ENCODE measurements at regions not wholly inside any gene's neighbourhood (a gene's known extent, or its start where the extent isn't known, plus 50 kb on each side); places are given as distances from the start of the nearest gene placed in this dataset.

GRCh38 chr5:88419931-88420330 is 151.3 kb upstream of the TMEM161B start:
- Histone ChIP-seq H3K36me3 (ENCODE audit: control insufficient read depth, insufficient read depth, low read length) (no peaks in the 10 kb centered on the region), H3K4me3 (ENCODE audit: insufficient read depth, low read depth, low read length, poor library complexity, severe bottlenecking) (no peak overlapping the region), H3K27me3 (replicated peaks; ENCODE audit: control insufficient read depth, insufficient read depth, low read length, poor library complexity, severe bottlenecking) (no peaks in the 10 kb centered on the region), H3K27ac (ENCODE audit: insufficient read depth, low read length, poor library complexity, severe bottlenecking) (no peak overlapping the region), H3K9me3 (ENCODE audit: control insufficient read depth, low read length) (no peaks in the 10 kb centered on the region), H3K4me1 (ENCODE audit: control insufficient read depth, insufficient read depth, low read length, poor library complexity, severe bottlenecking) (no peaks in the 10 kb centered on the region)
- DNase-seq, result no peak

DNA sequence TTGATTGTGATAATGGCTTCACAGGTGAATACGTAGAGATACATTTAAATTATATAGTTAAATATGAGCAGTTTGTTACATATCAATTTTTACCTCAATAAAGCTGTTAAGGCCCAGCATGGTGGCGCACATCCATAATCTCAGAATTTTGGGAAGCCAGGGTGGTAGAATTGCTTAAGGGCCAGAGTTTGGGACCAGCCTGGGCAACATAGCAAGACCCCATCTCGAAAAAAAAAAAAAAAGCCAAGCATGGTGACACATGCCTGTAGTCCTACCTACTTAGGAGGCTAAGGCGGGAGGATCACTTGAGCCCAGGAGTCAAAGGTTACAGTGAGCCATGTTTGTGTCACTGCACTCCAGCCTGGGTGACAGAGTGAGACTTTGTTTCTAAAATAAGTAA is 138.7 kb upstream of the TMEM161B start:
- Histone ChIP-seq H3K4me3 (ENCODE audit: insufficient read depth, low read depth, low read length, poor library complexity, severe bottlenecking) (no peak overlapping the region), H3K9me3 (ENCODE audit: control insufficient read depth, low read length) (no peaks in the 10 kb centered on the region), H3K27ac (ENCODE audit: insufficient read depth, low read length, poor library complexity, severe bottlenecking) (no peak overlapping the region), H3K4me1 (ENCODE audit: control insufficient read depth, insufficient read depth, low read length, poor library complexity, severe bottlenecking) (no peaks in the 10 kb centered on the region), H3K36me3 (ENCODE audit: control insufficient read depth, insufficient read depth, low read length) (no peaks in the 10 kb centered on the region), H3K27me3 (replicated peaks; ENCODE audit: control insufficient read depth, insufficient read depth, low read length, poor library complexity, severe bottlenecking) (no peaks in the 10 kb centered on the region)
- no peak for DNase-seq

GRCh38 chr5:88405783-88406182 is 137.1 kb upstream of the TMEM161B start:
- Histone ChIP-seq H3K27ac (ENCODE audit: insufficient read depth, low read length, poor library complexity, severe bottlenecking) (no peak overlapping the region), H3K36me3 (ENCODE audit: control insufficient read depth, insufficient read depth, low read length) (no peaks in the 10 kb centered on the region), H3K9me3 (ENCODE audit: control insufficient read depth, low read length) (no peaks in the 10 kb centered on the region), H3K4me1 (ENCODE audit: control insufficient read depth, insufficient read depth, low read length, poor library complexity, severe bottlenecking) (no peaks in the 10 kb centered on the region), H3K27me3 (replicated peaks; ENCODE audit: control insufficient read depth, insufficient read depth, low read length, poor library complexity, severe bottlenecking) (no peaks in the 10 kb centered on the region), H3K4me3 (ENCODE audit: insufficient read depth, low read depth, low read length, poor library complexity, severe bottlenecking) (no peak overlapping the region)
- DNase-seq, result no peak

DNA sequence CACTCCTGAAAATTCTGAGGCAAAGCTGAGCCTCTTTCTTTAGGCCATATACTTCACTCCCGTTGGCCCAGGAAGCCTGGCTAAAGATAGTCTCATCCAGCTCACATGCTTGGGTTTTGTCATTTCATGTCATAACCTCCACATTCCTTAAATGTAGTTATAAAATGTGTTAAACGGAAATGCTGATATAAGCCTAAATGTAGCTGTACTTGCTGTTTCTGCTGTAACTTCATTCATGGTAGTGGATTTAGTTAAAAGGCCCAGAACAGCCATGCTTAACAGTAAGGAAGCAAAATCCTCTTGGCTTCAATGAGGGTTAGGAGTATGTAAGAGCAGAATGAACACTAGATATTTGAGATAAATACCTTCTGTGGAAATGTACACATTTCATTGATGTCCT is 135.8 kb upstream of the TMEM161B start:
- DNase-seq, result no peak
- Histone ChIP-seq H3K27ac (ENCODE audit: insufficient read depth, low read length, poor library complexity, severe bottlenecking) (no peak overlapping the region), H3K4me1 (ENCODE audit: control insufficient read depth, insufficient read depth, low read length, poor library complexity, severe bottlenecking) (no peaks in the 10 kb centered on the region), H3K27me3 (replicated peaks; ENCODE audit: control insufficient read depth, insufficient read depth, low read length, poor library complexity, severe bottlenecking) (no peaks in the 10 kb centered on the region), H3K36me3 (ENCODE audit: control insufficient read depth, insufficient read depth, low read length) (no peaks in the 10 kb centered on the region), H3K4me3 (ENCODE audit: insufficient read depth, low read depth, low read length, poor library complexity, severe bottlenecking) (no peak overlapping the region), H3K9me3 (ENCODE audit: control insufficient read depth, low read length) (no peaks in the 10 kb centered on the region)

- H3K9me3 ChIP-seq (ENCODE audit: control insufficient read depth, low read length), result no peaks in the 10 kb centered on the region
- H3K27ac ChIP-seq (ENCODE audit: insufficient read depth, low read length, poor library complexity, severe bottlenecking), result no peak overlapping the region
- no peak for DNase-seq
- H3K4me3 ChIP-seq (ENCODE audit: insufficient read depth, low read depth, low read length, poor library complexity, severe bottlenecking), result no peak overlapping the region
- H3K36me3 ChIP-seq (ENCODE audit: control insufficient read depth, insufficient read depth, low read length), result no peaks in the 10 kb centered on the region
- no peaks in the 10 kb centered on the region for H3K4me1 ChIP-seq (ENCODE audit: control insufficient read depth, insufficient read depth, low read length, poor library complexity, severe bottlenecking)
- no peaks in the 10 kb centered on the region for H3K27me3 ChIP-seq (replicated peaks; ENCODE audit: control insufficient read depth, insufficient read depth, low read length, poor library complexity, severe bottlenecking)
Observed at GRCh38 chr5:88401686-88402085, 133.0 kb upstream of the TMEM161B start.

- H3K27me3 ChIP-seq (replicated peaks; ENCODE audit: control insufficient read depth, insufficient read depth, low read length, poor library complexity, severe bottlenecking), result no peaks in the 10 kb centered on the region
- DNase-seq, result no peak
- H3K27ac ChIP-seq (ENCODE audit: insufficient read depth, low read length, poor library complexity, severe bottlenecking), result no peak overlapping the region
- H3K4me1 ChIP-seq (ENCODE audit: control insufficient read depth, insufficient read depth, low read length, poor library complexity, severe bottlenecking), result no peaks in the 10 kb centered on the region
- no peaks in the 10 kb centered on the region for H3K9me3 ChIP-seq (ENCODE audit: control insufficient read depth, low read length)
- no peaks in the 10 kb centered on the region for H3K36me3 ChIP-seq (ENCODE audit: control insufficient read depth, insufficient read depth, low read length)
- H3K4me3 ChIP-seq (ENCODE audit: insufficient read depth, low read depth, low read length, poor library complexity, severe bottlenecking), result no peak overlapping the region
Observed at GRCh38 chr5:88401228-88401627, 132.6 kb upstream of the TMEM161B start.

- H3K4me3 ChIP-seq (ENCODE audit: insufficient read depth, low read depth, low read length, poor library complexity, severe bottlenecking), result no peak overlapping the region
Observed at GRCh38 chr5:88399561-88399960, 130.9 kb upstream of the TMEM161B start.

GRCh38 chr5:88398316-88398715 is 129.7 kb upstream of the TMEM161B start:
- no peak overlapping the region for H3K27ac ChIP-seq (ENCODE audit: insufficient read depth, low read length, poor library complexity, severe bottlenecking)
- no peak for DNase-seq

More at GRCh38 chr5:88399561-88399960, 130.9 kb upstream of the TMEM161B start:
- no peaks in the 10 kb centered on the region for H3K27me3 ChIP-seq (replicated peaks; ENCODE audit: control insufficient read depth, insufficient read depth, low read length, poor library complexity, severe bottlenecking)
- H3K4me1 ChIP-seq (ENCODE audit: control insufficient read depth, insufficient read depth, low read length, poor library complexity, severe bottlenecking), result no peaks in the 10 kb centered on the region
- DNase-seq, result no peak
- no peak overlapping the region for H3K27ac ChIP-seq (ENCODE audit: insufficient read depth, low read length, poor library complexity, severe bottlenecking)
- no peaks in the 10 kb centered on the region for H3K36me3 ChIP-seq (ENCODE audit: control insufficient read depth, insufficient read depth, low read length)
- H3K9me3 ChIP-seq (ENCODE audit: control insufficient read depth, low read length), result no peaks in the 10 kb centered on the region

DNA sequence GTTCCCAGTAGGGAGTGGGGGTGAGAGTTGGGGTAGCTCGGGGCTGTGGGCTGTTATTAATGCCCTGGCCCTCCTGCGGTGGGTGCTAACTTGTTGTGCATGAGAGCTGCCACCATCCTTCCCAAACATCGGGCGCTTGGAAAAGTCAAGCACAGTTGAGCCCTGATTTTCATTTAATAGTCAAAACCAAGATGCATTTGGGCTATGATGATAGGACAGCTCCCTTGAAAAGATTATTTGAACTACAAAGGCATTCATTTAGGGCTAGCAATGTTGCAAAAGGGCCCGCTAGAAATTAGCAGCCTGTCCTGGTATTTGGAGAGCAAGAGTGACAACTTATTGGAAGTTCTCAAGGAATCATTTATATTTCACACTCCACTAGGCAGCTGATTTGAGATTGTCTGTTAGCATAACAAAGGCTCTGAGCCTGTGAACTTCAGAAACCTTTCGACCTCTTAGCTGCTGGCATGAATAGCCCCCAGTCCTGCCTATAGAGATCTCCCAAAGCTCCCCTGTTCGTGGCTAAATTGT is 128.2 kb upstream of the TMEM161B start:
- DNase-seq, result no peak
- Histone ChIP-seq H3K27ac (ENCODE audit: insufficient read depth, low read length, poor library complexity, severe bottlenecking) (no peak overlapping the region), H3K4me1 (ENCODE audit: control insufficient read depth, insufficient read depth, low read length, poor library complexity, severe bottlenecking) (no peaks in the 10 kb centered on the region), H3K27me3 (replicated peaks; ENCODE audit: control insufficient read depth, insufficient read depth, low read length, poor library complexity, severe bottlenecking) (no peaks in the 10 kb centered on the region), H3K4me3 (ENCODE audit: insufficient read depth, low read depth, low read length, poor library complexity, severe bottlenecking) (no peak overlapping the region), H3K9me3 (ENCODE audit: control insufficient read depth, low read length) (no peaks in the 10 kb centered on the region), H3K36me3 (ENCODE audit: control insufficient read depth, insufficient read depth, low read length) (no peaks in the 10 kb centered on the region)

More at GRCh38 chr5:88398316-88398715, 129.7 kb upstream of the TMEM161B start:
- no peak overlapping the region for H3K4me3 ChIP-seq (ENCODE audit: insufficient read depth, low read depth, low read length, poor library complexity, severe bottlenecking)
- H3K9me3 ChIP-seq (ENCODE audit: control insufficient read depth, low read length), result no peaks in the 10 kb centered on the region
- no peaks in the 10 kb centered on the region for H3K36me3 ChIP-seq (ENCODE audit: control insufficient read depth, insufficient read depth, low read length)
- H3K4me1 ChIP-seq (ENCODE audit: control insufficient read depth, insufficient read depth, low read length, poor library complexity, severe bottlenecking), result no peaks in the 10 kb centered on the region
- H3K27me3 ChIP-seq (replicated peaks; ENCODE audit: control insufficient read depth, insufficient read depth, low read length, poor library complexity, severe bottlenecking), result no peaks in the 10 kb centered on the region

DNA sequence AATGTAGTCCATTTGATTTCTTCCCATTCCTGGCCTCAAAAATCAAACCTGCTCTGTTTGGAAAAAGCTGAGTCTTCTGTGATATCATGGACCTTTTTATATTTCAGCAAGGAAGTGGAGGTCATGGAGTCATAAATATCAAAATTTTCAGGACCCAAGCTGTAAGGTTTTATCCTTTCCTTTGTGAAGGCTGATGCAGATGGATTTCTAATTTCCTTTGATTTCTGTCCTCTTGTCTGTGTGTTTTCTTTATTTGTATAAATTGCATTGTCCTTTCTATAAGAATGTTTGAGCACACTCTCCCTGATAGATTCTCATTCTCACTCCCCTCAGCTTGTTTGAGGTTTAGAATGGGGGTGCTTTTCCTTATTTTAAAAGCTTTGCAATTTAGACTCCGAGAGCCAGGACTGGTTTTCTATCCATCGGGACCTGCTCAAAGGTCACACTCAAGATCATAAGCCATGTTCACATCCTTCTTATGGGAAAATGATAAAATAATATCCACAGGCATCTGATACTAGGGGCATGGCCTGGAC is 127.4 kb upstream of the TMEM161B start:
- Histone ChIP-seq H3K27ac (ENCODE audit: insufficient read depth, low read length, poor library complexity, severe bottlenecking) (no peak overlapping the region), H3K36me3 (ENCODE audit: control insufficient read depth, insufficient read depth, low read length) (no peaks in the 10 kb centered on the region), H3K9me3 (ENCODE audit: control insufficient read depth, low read length) (no peaks in the 10 kb centered on the region), H3K4me1 (ENCODE audit: control insufficient read depth, insufficient read depth, low read length, poor library complexity, severe bottlenecking) (no peaks in the 10 kb centered on the region), H3K4me3 (ENCODE audit: insufficient read depth, low read depth, low read length, poor library complexity, severe bottlenecking) (no peak overlapping the region), H3K27me3 (replicated peaks; ENCODE audit: control insufficient read depth, insufficient read depth, low read length, poor library complexity, severe bottlenecking) (no peaks in the 10 kb centered on the region)
- no peak for DNase-seq

Measured in effector memory CD4-positive, alpha-beta T cell (primary cell).